ENCODE measurements at regions not wholly inside any gene's neighbourhood (a gene's known extent, or its start where the extent isn't known, plus 50 kb on each side); places are given as distances from the start of the nearest gene placed in this dataset.
"Not testable (repeated sequence)": the region's sequence is repeated elsewhere in the genome, so short reads cannot be mapped to it uniquely, and the experiment has no call there.

GRCh38 chr2:228590681-228591080 lies 409.2 kb upstream of the SPHKAP start:
- no peak for DNase-seq (ENCODE audit: low spot score)

DNA sequence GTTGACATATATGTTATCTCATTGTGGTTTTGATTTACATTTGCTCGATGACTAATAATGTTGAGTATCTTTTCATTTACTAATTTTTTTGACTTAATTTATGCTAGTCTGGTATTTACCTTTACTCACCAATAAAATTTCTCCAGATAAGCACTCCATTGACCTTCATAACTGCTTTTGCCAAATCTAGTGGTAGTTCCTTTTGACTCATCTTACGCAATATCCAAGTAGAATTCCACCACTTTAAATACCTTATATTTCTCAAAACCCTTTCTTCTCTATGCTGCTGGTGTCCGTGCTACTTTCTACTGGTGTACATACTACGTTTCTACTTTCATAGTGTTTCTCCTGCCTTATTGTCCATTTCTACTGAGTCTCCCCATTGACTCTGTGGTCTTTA lies 407.6 kb upstream of the SPHKAP start:
- no peak for DNase-seq (ENCODE audit: low spot score)

DNA sequence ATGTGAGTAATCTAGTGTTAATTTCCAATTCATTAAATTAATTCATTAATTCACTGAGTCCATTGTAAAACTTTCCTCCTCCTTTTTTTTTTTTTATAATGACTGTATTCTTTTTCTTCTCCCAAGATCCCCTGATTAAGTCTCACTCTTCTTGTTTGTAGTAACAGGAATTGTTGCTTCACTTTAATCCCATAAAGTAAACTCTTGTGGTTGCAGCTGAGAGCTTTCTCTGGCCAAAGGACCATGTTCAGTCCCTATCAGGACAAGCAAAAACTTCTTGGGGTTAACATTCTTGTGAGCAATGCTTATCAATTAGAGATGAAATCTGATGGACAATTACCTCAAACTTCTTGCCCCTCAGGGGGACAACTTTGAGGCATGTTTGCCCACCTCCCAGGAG lies 400.2 kb upstream of the SPHKAP start:
- DNase-seq (ENCODE audit: low spot score) = no peak

DNA sequence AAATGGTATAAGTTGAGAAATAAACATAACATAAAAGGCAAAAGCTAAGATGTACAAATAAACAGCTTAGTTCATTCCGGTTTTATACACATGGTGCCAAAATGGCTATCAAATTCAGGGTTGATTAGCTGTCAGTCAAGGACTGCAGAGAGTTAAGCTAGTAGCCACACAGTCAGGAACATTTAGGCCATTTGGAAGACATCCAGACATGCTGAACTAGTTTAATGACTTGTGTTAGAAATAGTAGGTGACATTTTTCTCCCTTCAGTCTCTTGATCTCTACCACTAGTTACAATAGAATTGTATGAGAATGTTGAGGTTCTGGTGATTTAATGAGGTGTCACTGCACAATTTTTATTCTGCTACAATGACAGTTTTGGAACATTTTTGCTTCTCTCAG lies 394.4 kb upstream of the SPHKAP start:
- DNase-seq (ENCODE audit: low spot score) = no peak

DNA sequence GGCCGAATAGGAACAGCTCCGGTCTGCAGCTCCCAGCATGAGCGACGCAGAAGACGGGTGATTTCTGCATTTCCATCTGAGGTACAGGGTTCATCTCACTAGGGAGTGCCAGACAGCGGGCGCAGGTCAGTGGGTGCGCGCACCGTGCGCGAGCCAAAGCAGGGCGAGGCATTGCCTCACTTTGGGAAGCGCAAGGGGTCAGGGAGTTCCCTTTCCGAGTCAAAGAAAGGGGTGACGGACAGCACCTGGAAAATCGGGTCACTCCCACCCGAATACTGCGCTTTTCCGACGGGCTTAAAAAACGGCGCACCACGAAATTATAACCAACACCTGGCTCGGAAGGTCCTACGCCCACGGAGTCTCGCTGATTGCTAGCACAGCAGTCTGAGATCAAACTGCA lies 386.8 kb upstream of the SPHKAP start:
- not testable (repeated sequence) for DNase-seq (ENCODE audit: low spot score)

- DNase-seq (ENCODE audit: low spot score) = no peak
Measured at GRCh38 chr2:228561816-228562215, 380.3 kb upstream of the SPHKAP start.

DNA sequence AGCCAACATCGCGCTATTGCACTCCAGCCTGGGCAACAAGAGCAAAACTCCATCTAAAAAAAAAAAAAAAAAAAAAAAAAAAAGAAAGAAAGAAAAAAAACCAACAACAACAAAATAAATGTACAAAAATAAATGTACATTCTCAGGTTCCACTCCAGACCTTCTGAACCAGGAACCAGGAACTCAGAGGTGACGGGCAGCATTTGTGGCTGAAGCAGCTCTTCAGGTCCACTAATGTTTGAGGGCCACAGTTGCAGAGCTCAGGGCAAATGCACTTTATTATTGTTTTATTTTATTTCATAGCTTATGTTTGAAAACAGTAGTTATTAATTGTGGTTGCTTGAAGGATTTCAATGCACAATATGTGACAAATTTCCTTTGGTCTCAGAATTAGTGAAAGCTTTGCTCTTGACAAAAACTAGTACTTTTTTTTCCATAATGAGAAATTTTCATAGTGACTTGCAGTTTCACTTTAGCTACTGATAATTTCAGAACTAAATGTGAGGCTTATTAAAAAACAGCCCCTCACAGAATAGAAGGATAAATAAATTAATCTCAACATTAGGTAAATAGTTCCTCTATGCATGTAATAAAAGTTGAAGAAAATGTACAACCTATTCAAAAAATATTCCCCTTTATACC lies 378.4 kb upstream of the SPHKAP start:
- DNase-seq (ENCODE audit: low spot score) = no peak

DNA sequence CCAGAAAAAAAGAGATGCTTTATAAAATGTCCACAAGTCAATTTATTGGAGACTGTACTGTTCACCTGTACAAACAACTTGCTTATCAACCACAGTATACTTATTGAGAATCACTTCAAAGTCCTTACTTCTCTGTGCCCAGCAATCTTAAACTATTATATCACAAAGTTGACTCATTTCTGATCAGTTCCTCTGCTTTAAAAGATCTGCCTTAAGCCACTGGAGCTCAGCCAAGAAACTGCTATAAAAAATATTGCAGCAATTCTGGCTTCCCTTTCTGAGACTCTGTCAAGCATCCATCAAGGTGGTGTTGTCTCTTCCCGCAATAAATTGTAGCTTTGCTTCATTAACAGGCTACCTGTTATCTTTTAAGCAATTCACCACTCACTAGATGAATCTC lies 375.2 kb upstream of the SPHKAP start:
- DNase-seq (ENCODE audit: low spot score) = no peak

DNA sequence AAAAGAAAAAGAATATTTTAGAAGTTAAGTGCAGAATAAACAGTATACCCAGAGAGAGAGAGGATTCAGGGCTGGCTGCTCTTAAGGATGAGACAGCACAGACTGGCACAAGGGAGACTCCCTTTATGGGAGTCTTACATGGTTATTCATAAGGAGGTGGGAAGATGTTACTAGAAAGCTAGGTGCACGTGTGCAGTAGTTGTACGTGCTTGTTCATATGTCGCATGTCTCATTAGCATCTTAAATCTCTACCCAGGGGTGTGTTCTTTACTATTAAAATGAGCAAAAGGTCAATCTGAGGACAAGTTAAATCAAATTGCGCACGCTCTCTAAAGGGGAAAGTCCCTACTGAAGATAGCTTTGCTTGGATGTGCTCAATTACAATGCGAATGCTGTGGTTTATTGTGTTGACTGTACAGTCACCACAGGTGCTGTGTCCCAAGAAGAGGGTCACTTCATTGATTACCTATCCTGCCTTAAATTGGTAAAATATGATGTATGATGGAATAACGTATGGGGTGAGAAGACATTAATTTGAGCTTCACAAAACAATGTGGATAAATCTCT lies 368.0 kb upstream of the SPHKAP start:
- DNase-seq (ENCODE audit: low spot score) = no peak

DNA sequence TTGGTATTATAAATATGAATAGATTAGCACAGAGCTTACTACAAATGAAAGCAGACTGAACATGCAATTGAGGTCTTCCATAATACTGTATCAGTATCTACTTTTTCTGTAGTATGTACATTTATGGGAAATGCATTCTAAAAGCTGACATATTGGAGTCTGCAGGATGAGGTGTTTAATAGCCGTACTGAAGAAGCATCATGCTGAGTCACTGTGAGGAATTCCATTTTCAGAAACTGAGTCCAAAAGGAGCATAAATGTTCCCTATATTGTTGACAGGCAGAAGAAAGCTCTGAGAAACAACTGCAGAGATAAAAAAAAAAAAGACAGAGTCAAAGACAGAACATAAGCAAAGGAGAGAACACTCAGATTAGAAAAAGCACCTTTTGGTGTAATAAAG lies 366.7 kb upstream of the SPHKAP start:
- no peak for DNase-seq (ENCODE audit: low spot score)

DNA sequence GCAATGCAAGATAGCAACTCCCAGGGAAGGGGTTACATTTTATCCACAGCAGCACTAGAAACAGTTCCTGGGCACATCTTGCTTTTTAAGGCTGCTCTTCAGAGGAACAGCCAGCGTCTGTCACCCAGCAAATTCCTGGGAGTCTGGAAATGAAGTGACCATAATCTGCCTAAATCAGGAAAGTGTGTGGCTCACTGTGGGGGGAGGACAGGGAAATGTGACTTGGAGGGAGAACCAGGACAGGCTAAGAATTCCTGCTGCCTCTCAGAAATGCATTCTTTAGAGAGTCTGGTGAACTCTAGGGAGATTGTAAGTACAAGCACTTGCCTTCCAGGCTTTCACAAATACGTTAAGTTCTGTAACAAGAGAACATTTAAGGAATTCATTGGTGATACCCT lies 364.3 kb upstream of the SPHKAP start:
- DNase-seq (ENCODE audit: low spot score) = no peak

DNA sequence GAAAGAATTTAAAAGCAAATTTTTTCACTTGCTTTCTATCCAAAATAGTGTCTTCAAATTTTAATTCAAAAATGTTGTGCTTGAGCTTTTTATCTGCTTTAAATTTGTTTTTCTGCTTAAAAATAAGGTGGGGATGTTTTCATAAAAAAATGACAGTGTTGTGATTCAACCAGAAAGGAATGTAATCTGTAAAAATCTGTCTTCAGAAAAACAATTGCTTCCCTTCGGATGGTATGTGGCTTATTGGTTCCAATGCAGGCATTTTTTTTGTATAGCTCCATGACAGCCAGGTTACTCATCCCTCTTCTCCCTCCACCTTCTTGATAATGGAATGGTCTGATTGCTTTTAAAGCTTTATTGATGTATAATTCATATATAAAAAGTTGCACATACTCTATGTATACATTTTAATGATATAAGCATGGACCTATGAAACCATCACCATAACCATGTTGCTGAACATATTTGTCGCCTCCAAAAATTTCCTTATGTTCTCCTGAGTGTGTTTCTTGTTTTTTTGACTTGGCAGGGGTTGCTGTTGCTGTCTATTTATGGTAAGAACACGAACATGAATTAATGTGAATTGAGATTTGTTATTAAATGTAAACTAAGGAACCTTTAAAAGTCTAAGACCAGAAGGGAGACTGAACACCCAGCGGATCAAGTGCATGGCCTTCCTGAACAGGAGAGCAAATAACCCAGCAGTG lies 363.7 kb upstream of the SPHKAP start:
- no peak for DNase-seq (ENCODE audit: low spot score)

GRCh38 chr2:228543117-228543516 lies 361.6 kb upstream of the SPHKAP start:
- DNase-seq (ENCODE audit: low spot score) = no peak

GRCh38 chr2:228542277-228542676 lies 360.8 kb upstream of the SPHKAP start:
- no peak for DNase-seq (ENCODE audit: low spot score)

DNA sequence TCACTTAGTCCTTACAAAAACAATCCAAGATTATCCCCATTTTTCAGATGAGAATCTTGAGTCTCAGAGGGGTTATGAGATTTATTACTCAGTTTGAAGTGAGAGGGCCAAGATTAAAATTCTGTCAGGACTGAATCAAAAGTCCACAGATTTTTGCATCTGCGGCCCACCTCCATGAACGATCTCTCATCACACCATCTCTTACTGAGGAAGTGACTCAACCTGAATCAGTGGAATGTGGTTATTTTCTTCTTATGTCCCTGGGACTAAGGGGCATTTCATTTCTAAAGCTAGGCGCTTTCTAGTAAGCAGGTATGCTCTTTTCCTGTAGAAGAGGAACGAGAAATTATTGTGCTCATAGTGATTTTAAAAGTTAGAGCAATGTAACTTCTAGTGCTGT lies 360.3 kb upstream of the SPHKAP start:
- DNase-seq (ENCODE audit: low spot score) = no peak

- DNase-seq (ENCODE audit: low spot score) = no peak
Measured at GRCh38 chr2:228540976-228541375, 359.5 kb upstream of the SPHKAP start.

GRCh38 chr2:228535396-228535795 lies 353.9 kb upstream of the SPHKAP start:
- DNase-seq (ENCODE audit: low spot score) = no peak

GRCh38 chr2:228533156-228533555 lies 351.7 kb upstream of the SPHKAP start:
- DNase-seq (ENCODE audit: low spot score) = no peak

GRCh38 chr2:228532233-228532632 lies 350.7 kb upstream of the SPHKAP start:
- DNase-seq (ENCODE audit: low spot score) = no peak

GRCh38 chr2:228527197-228527881 lies 345.9 kb upstream of the SPHKAP start:
- no peak for DNase-seq (ENCODE audit: low spot score)

DNA sequence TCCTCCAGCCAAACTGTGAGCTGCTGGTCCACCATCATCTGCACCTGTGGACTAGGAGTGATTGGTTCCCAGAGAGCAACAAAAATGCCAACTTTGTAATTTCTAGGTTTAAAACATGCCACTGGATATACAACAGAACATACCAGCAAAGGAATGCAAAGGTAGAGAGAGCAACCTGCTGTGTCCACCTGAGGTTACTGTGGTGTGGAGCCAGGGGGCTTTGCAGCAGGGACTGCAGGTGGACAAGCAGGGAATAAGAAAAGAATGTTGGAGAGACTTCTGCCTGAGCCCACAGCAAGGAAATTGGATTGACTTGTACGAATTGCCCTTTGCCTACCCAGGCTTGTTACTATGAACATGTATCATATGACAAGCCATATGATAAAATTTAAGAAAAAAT lies 345.2 kb upstream of the SPHKAP start:
- DNase-seq (ENCODE audit: low spot score) = no peak

DNA sequence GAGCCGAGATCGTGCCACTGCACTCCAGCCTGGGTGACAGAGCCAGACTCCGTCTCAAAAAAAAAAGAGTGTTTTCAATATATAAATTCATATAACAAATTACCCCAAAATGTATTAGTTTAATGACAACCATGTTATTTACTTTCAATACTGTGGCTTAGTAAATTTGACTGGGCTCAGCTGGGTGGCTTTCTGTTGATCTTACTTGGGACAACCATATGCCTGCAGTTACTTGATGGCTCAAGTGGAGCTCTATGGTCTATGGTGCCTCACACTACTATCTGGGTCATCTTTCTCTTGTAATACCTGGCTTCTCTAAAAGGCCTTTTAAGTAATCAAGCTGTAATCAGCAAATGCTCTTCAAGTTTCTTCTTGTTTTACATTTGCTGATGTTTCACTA lies 341.5 kb upstream of the SPHKAP start:
- no peak for DNase-seq (ENCODE audit: low spot score)

DNA sequence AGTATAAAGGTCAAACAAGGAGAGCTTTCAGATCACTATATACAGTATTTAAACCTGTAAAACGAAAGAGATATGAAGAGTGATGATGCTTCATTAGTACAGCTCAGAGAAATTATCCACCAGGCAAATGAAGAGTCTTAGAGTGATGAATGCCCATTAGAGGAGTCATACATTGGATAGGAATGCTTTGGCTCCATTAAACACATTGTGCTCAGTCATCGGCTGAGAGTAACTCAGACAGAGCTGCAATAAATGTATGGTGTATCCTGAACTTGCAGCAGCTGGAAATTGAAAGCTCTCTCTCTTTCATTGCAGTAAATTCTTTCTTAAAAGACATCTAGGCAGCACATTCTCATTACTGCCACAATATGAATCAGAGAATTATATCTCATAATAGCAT lies 340.8 kb upstream of the SPHKAP start:
- DNase-seq (ENCODE audit: low spot score) = no peak
